ENCODE measurements at regions not wholly inside any gene's neighbourhood (a gene's known extent, or its start where the extent isn't known, plus 50 kb on each side); places are given as distances from the start of the nearest gene placed in this dataset.

GRCh38 chr15:95953032-95953431 lies 377.5 kb upstream of the NR2F2 start:
- Histone ChIP-seq H3K9ac (ENCODE audit: low read depth, low read length) (no peak overlapping the region), H3K27me3 (ENCODE audit: insufficient read depth, low read length) (no peaks in the 10 kb centered on the region), H3K36me3 (ENCODE audit: insufficient read depth, low read depth, low read length) (no peaks in the 10 kb centered on the region), H3K27ac (ENCODE audit: low read length) (no peak overlapping the region), H3K9me3 (ENCODE audit: insufficient read depth, low read depth, low read length) (no peaks in the 10 kb centered on the region), H3K4me1 (ENCODE audit: insufficient read depth, low read length) (no peaks in the 10 kb centered on the region), H3K4me3 (ENCODE audit: low read length) (no peak overlapping the region)

- H3K36me3 ChIP-seq (ENCODE audit: insufficient read depth, low read depth, low read length), result no peaks in the 10 kb centered on the region
- H3K9ac ChIP-seq (ENCODE audit: low read depth, low read length), result no peak overlapping the region
- no peaks in the 10 kb centered on the region for H3K9me3 ChIP-seq (ENCODE audit: insufficient read depth, low read depth, low read length)
- H3K4me3 ChIP-seq (ENCODE audit: low read length), result no peak overlapping the region
- no peaks in the 10 kb centered on the region for H3K27me3 ChIP-seq (ENCODE audit: insufficient read depth, low read length)
- no peak overlapping the region for H3K27ac ChIP-seq (ENCODE audit: low read length)
- no peaks in the 10 kb centered on the region for H3K4me1 ChIP-seq (ENCODE audit: insufficient read depth, low read length)
Observed at GRCh38 chr15:95957861-95958260, 372.6 kb upstream of the NR2F2 start.

- no peaks in the 10 kb centered on the region for H3K27me3 ChIP-seq (ENCODE audit: insufficient read depth, low read length)
- H3K36me3 ChIP-seq (ENCODE audit: insufficient read depth, low read depth, low read length), result no peaks in the 10 kb centered on the region
- H3K4me3 ChIP-seq (ENCODE audit: low read length), result no peak overlapping the region
- H3K4me1 ChIP-seq (ENCODE audit: insufficient read depth, low read length), result no peaks in the 10 kb centered on the region
- no peak overlapping the region for H3K27ac ChIP-seq (ENCODE audit: low read length)
- no peaks in the 10 kb centered on the region for H3K9me3 ChIP-seq (ENCODE audit: insufficient read depth, low read depth, low read length)
- no peak overlapping the region for H3K9ac ChIP-seq (ENCODE audit: low read depth, low read length)
Observed at GRCh38 chr15:95958382-95958781, 372.1 kb upstream of the NR2F2 start.

DNA sequence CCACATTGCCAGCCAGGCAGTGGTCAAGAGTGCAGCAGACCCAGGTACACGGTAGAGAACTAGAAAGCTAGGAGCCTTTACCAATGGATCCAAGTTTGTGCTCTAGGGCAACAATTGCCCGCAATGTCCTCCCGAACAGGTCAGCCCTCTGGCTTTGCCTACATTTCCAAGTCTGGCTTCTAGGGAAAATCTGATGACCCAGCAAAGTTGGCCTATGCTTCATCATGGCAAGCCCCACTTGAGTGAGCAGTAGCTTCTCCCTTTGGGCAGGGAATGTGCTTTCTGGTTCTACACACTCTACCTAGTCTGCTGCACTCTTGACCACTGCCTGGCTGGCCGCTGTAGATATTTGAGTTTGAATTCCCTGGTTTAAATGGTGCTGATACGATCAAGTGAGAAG lies 361.6 kb upstream of the NR2F2 start:
- H3K9me3 ChIP-seq (ENCODE audit: insufficient read depth, low read depth, low read length), result no peaks in the 10 kb centered on the region
- no peak overlapping the region for H3K27ac ChIP-seq (ENCODE audit: low read length)
- no peaks in the 10 kb centered on the region for H3K36me3 ChIP-seq (ENCODE audit: insufficient read depth, low read depth, low read length)
- H3K4me1 ChIP-seq (ENCODE audit: insufficient read depth, low read length), result no peaks in the 10 kb centered on the region
- no peak overlapping the region for H3K9ac ChIP-seq (ENCODE audit: low read depth, low read length)
- H3K27me3 ChIP-seq (ENCODE audit: insufficient read depth, low read length), result no peaks in the 10 kb centered on the region
- no peak overlapping the region for H3K4me3 ChIP-seq (ENCODE audit: low read length)

- Histone ChIP-seq H3K4me3 (ENCODE audit: low read length) (no peak overlapping the region), H3K27ac (ENCODE audit: low read length) (no peak overlapping the region)
Observed at GRCh38 chr15:95970326-95970725, 360.2 kb upstream of the NR2F2 start.

GRCh38 chr15:95972041-95972553 lies 358.4 kb upstream of the NR2F2 start:
- no peak overlapping the region for H3K9ac ChIP-seq (ENCODE audit: low read depth, low read length)
- no peaks in the 10 kb centered on the region for H3K4me1 ChIP-seq (ENCODE audit: insufficient read depth, low read length)
- no peak overlapping the region for H3K4me3 ChIP-seq (ENCODE audit: low read length)
- H3K36me3 ChIP-seq (ENCODE audit: insufficient read depth, low read depth, low read length), result no peaks in the 10 kb centered on the region
- no peaks in the 10 kb centered on the region for H3K27me3 ChIP-seq (ENCODE audit: insufficient read depth, low read length)
- H3K27ac ChIP-seq (ENCODE audit: low read length), result no peak overlapping the region
- no peaks in the 10 kb centered on the region for H3K9me3 ChIP-seq (ENCODE audit: insufficient read depth, low read depth, low read length)

More at GRCh38 chr15:95970326-95970725, 360.2 kb upstream of the NR2F2 start:
- Histone ChIP-seq H3K27me3 (ENCODE audit: insufficient read depth, low read length) (no peaks in the 10 kb centered on the region), H3K9ac (ENCODE audit: low read depth, low read length) (no peak overlapping the region), H3K36me3 (ENCODE audit: insufficient read depth, low read depth, low read length) (no peaks in the 10 kb centered on the region), H3K4me1 (ENCODE audit: insufficient read depth, low read length) (no peaks in the 10 kb centered on the region), H3K9me3 (ENCODE audit: insufficient read depth, low read depth, low read length) (no peaks in the 10 kb centered on the region)

- H3K9ac ChIP-seq (ENCODE audit: low read depth, low read length), result no peak overlapping the region
- H3K27ac ChIP-seq (ENCODE audit: low read length), result no peak overlapping the region
- no peaks in the 10 kb centered on the region for H3K4me1 ChIP-seq (ENCODE audit: insufficient read depth, low read length)
- H3K9me3 ChIP-seq (ENCODE audit: insufficient read depth, low read depth, low read length), result no peaks in the 10 kb centered on the region
- no peaks in the 10 kb centered on the region for H3K27me3 ChIP-seq (ENCODE audit: insufficient read depth, low read length)
- H3K4me3 ChIP-seq (ENCODE audit: low read length), result no peak overlapping the region
- no peaks in the 10 kb centered on the region for H3K36me3 ChIP-seq (ENCODE audit: insufficient read depth, low read depth, low read length)
Observed at GRCh38 chr15:95972812-95973211, 357.7 kb upstream of the NR2F2 start.

DNA sequence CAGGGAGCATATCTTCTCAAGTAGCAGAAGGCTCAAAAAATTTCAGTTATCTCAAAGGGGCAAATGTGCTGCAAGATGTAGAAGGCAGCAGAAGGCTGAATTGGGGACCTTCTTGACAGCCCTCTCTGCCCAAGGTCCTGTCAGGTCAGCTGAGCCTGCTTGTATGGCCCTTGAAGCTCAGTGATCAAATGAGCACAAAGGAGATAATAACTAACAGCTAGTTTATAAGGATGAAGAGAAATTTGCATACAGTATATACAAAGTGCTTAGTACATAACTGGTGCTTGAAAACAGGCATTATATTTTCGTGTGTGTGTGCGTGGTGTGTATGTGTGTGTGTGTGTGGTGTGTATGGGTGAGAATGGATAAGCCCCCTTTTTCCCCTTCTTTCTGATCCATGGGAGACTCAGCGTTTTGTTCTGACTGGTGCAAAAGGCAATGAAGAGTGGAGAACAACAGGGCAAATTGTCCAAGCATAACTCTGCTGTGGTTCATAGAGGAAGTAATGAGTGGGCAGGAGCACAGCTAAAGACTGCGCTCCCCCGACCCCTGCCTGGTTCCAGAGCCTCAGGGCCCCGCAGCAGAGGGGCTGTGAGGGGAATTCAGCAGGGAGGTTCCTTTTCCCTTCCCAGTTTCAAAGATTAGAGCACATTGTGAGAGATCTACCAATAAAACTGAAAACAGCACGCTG lies 356.8 kb upstream of the NR2F2 start:
- no peaks in the 10 kb centered on the region for H3K27me3 ChIP-seq (ENCODE audit: insufficient read depth, low read length)
- no peak overlapping the region for H3K9ac ChIP-seq (ENCODE audit: low read depth, low read length)
- H3K9me3 ChIP-seq (ENCODE audit: insufficient read depth, low read depth, low read length), result no peaks in the 10 kb centered on the region
- H3K4me1 ChIP-seq (ENCODE audit: insufficient read depth, low read length), result no peaks in the 10 kb centered on the region
- H3K4me3 ChIP-seq (ENCODE audit: low read length), result no peak overlapping the region
- H3K27ac ChIP-seq (ENCODE audit: low read length), result no peak overlapping the region
- H3K36me3 ChIP-seq (ENCODE audit: insufficient read depth, low read depth, low read length), result no peaks in the 10 kb centered on the region

GRCh38 chr15:95975212-95975611 lies 355.3 kb upstream of the NR2F2 start:
- H3K4me3 ChIP-seq (ENCODE audit: low read length), result no peak overlapping the region
- no peak overlapping the region for H3K27ac ChIP-seq (ENCODE audit: low read length)
- no peaks in the 10 kb centered on the region for H3K4me1 ChIP-seq (ENCODE audit: insufficient read depth, low read length)
- no peaks in the 10 kb centered on the region for H3K27me3 ChIP-seq (ENCODE audit: insufficient read depth, low read length)
- no peak overlapping the region for H3K9ac ChIP-seq (ENCODE audit: low read depth, low read length)
- H3K36me3 ChIP-seq (ENCODE audit: insufficient read depth, low read depth, low read length), result no peaks in the 10 kb centered on the region
- H3K9me3 ChIP-seq (ENCODE audit: insufficient read depth, low read depth, low read length), result no peaks in the 10 kb centered on the region

DNA sequence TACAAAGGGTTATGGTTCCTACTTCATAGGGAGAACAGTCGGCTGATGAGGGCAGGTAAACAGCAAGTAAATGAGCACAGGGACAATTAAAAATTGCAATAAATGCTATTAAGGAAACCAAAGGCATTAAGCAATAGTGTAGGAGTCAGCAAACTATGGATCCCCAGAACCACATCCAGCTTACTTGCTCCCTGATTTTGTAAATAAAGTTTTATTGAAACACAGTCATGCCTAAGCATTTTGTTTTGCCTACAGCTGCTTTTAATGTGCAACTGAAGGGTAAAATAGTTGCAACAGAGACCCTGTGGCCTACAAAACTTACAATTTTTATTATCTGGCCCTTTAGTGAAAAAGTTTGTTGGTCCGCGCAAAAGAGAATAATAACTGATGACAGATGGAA lies 351.2 kb upstream of the NR2F2 start:
- Histone ChIP-seq H3K9ac (ENCODE audit: low read depth, low read length) (no peak overlapping the region), H3K4me3 (ENCODE audit: low read length) (no peak overlapping the region), H3K27ac (ENCODE audit: low read length) (no peak overlapping the region), H3K36me3 (ENCODE audit: insufficient read depth, low read depth, low read length) (no peaks in the 10 kb centered on the region), H3K27me3 (ENCODE audit: insufficient read depth, low read length) (no peaks in the 10 kb centered on the region), H3K9me3 (ENCODE audit: insufficient read depth, low read depth, low read length) (no peaks in the 10 kb centered on the region), H3K4me1 (ENCODE audit: insufficient read depth, low read length) (no peaks in the 10 kb centered on the region)

- Histone ChIP-seq H3K36me3 (ENCODE audit: insufficient read depth, low read depth, low read length) (no peaks in the 10 kb centered on the region), H3K9me3 (ENCODE audit: insufficient read depth, low read depth, low read length) (no peaks in the 10 kb centered on the region), H3K4me1 (ENCODE audit: insufficient read depth, low read length) (no peaks in the 10 kb centered on the region), H3K27me3 (ENCODE audit: insufficient read depth, low read length) (no peaks in the 10 kb centered on the region), H3K9ac (ENCODE audit: low read depth, low read length) (no peak overlapping the region), H3K27ac (ENCODE audit: low read length) (no peak overlapping the region), H3K4me3 (ENCODE audit: low read length) (no peak overlapping the region)
Observed at GRCh38 chr15:95981209-95981608, 349.3 kb upstream of the NR2F2 start.

GRCh38 chr15:95987299-95987698 lies 343.2 kb upstream of the NR2F2 start:
- peaks cover 18% of the 10 kb centered on the region; the same call in 1 of the 2 replicates for H3K4me1 ChIP-seq (ENCODE audit: insufficient read depth, low read length)
- H3K9me3 ChIP-seq (ENCODE audit: insufficient read depth, low read depth, low read length), result no peaks in the 10 kb centered on the region
- no peak overlapping the region for H3K9ac ChIP-seq (ENCODE audit: low read depth, low read length)
- no peaks in the 10 kb centered on the region for H3K27me3 ChIP-seq (ENCODE audit: insufficient read depth, low read length)
- no peak overlapping the region for H3K4me3 ChIP-seq (ENCODE audit: low read length)
- no peak overlapping the region for H3K27ac ChIP-seq (ENCODE audit: low read length)
- no peaks in the 10 kb centered on the region for H3K36me3 ChIP-seq (ENCODE audit: insufficient read depth, low read depth, low read length)

Measured in iPS-20b (cell line).